ENCODE measurements at regions not wholly inside any gene's neighbourhood (a gene's known extent, or its start where the extent isn't known, plus 50 kb on each side); places are given as distances from the start of the nearest gene placed in this dataset.

DNA sequence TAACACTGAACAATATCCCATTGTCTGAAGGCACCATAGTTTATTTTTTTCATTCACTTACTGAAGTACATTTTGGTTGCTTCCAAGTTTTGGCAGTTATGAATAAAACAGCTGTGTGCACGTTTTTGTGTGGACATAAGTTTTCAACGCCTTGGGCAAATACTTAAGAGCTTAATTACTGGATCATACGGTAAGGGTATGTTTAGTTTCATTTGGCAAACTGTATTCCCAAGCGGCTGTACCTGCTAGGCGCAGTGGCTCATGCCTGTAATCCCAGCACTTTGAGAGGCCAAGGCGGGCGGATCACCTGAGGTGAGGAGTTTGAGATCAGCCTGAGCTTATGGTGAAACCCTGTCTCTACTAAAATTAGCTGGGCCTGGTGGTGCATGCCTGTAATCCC lies 63.7 kb upstream of the FAM120A start:
- ChIA-PET POLR2A (ENCODE audit: partially characterized antibody) (no interaction called here), CTCF (ENCODE audit: partially characterized antibody) (interaction anchor here (1.2 kb wide), 1 partner anchor 9 kb away, joined by 6 read pairs; no protein-coding TSS in a partner anchor)
- TF ChIP-seq ZNF274 (IDR thresholded peaks at IDR 0.05; ENCODE audit: borderline replicate concordance, extremely low read depth, low read length) = no peak
- no peak for TF ChIP-seq EGR1 (IDR thresholded peaks at IDR 0.05; ENCODE audit: borderline replicate concordance, low read depth, low read length)

More for the DNA sequence above, 63.7 kb upstream of the FAM120A start:
- no peak overlapping the region for H3K56ac ChIP-seq (replicated peaks; ENCODE audit: insufficient read length, low read depth, low read length)
- no peak overlapping the region for H3K4ac ChIP-seq (replicated peaks; ENCODE audit: insufficient read length, low read depth, low read length)
- no peak overlapping the region for H3K9ac ChIP-seq (replicated peaks in 1 of 4; ENCODE audit: extremely low read depth in 1 of 4, low read depth in 3 of 4, low read length in 3 of 4)
- H4K8ac ChIP-seq (ENCODE audit: extremely low read depth, insufficient read depth, low read length) = no peak overlapping the region
- no peaks in the 10 kb centered on the region for H3K9me3 ChIP-seq (ENCODE audit: insufficient read depth in 2 of 2, low read depth in 1 of 2, low read length in 1 of 2)
- no peak overlapping the region for H4K5ac ChIP-seq (ENCODE audit: insufficient read length, low read depth, low read length)
- H3K27ac ChIP-seq (ENCODE audit: low read depth, low read length) = no peak overlapping the region
- no peak overlapping the region for H2BK20ac ChIP-seq (ENCODE audit: low read length)
- no peak overlapping the region for H2BK5ac ChIP-seq (ENCODE audit: low read depth, low read length)
- H3K4me2 ChIP-seq (ENCODE audit: insufficient read depth in 1 of 2, low read depth in 2 of 2, low read length in 2 of 2) = no peak overlapping the region
- H3K4me3 ChIP-seq (ENCODE audit: extremely low read depth in 1 of 4, insufficient read depth in 2 of 4, low read depth in 3 of 4, low read length in 4 of 4) = no peak overlapping the region
- H3K23me2 ChIP-seq (ENCODE audit: low read depth, low read length) = no peaks in the 10 kb centered on the region
- peaks cover 0 to 3% (median 1%) of the 10 kb centered on the region in 4 experiments; a peak in 2 of 7 replicates for H3K4me1 ChIP-seq (replicated peaks in 1 of 4; ENCODE audit: control insufficient read depth in 3 of 4, insufficient read depth in 4 of 4, low read length in 3 of 4)
- H3K79me2 ChIP-seq (ENCODE audit: control insufficient read depth in 1 of 2, insufficient read depth in 2 of 2, low read length in 2 of 2) = no peaks in the 10 kb centered on the region
- H3K18ac ChIP-seq (ENCODE audit: extremely low read depth, low read length) = no peak overlapping the region
- H2AK5ac ChIP-seq (ENCODE audit: low read depth, low read length) = no peak overlapping the region
- no peaks in the 10 kb centered on the region for H3K27me3 ChIP-seq (replicated peaks in 1 of 4; ENCODE audit: control insufficient read depth in 3 of 4, extremely low read depth in 1 of 4, insufficient read depth in 3 of 4, low read length in 3 of 4)
- H2BK12ac ChIP-seq (ENCODE audit: low read depth, low read length) = no peak overlapping the region
- H2AFZ ChIP-seq (ENCODE audit: low read length) = no peak overlapping the region
- FAIRE-seq (no peak), DNase-seq (ENCODE audit: low read depth in 1 of 2, low spot score in 2 of 2) (no peak)
- no peak overlapping the region for H2BK120ac ChIP-seq (replicated peaks; ENCODE audit: low read depth, low read length)
- WGBS, 2 experiments (ENCODE audit: extremely low coverage in 1 of 2, insufficient coverage in 1 of 2, insufficient read length in 1 of 2, insufficient replicate concordance in 2 of 2, low coverage in 1 of 2, low lambda C conversion rate in 2 of 2, missing lambda C conversion rate in 1 of 2) = 94% methylated on average over 7 of the region's 7 CpGs; no CpG with 5 or more reads in 1 of the 2 experiments
- no peaks in the 10 kb centered on the region for H4K20me1 ChIP-seq (replicated peaks in 1 of 2; ENCODE audit: control insufficient read depth in 1 of 2, insufficient read depth in 2 of 2, low read length in 2 of 2)
- no peak overlapping the region for H4K91ac ChIP-seq (replicated peaks; ENCODE audit: insufficient read length, low read length)
- no peak overlapping the region for H2BK15ac ChIP-seq (ENCODE audit: low read length)
- no peak overlapping the region for H3K23ac ChIP-seq (ENCODE audit: insufficient read length)
- H3K14ac ChIP-seq (ENCODE audit: insufficient read length) = no peak overlapping the region
- H3K36me3 ChIP-seq (ENCODE audit: control insufficient read depth in 2 of 4, insufficient read depth in 4 of 4, low read length in 3 of 4) = no peaks in the 10 kb centered on the region
- no peaks in the 10 kb centered on the region for H3K79me1 ChIP-seq (ENCODE audit: low read depth, low read length)

Data from H1 (cell line).